ENCODE measurements at regions not wholly inside any gene's neighbourhood (a gene's known extent, or its start where the extent isn't known, plus 50 kb on each side); places are given as distances from the start of the nearest gene placed in this dataset.

- TF ChIP-seq TAF1 (IDR thresholded peaks at IDR 0.05; ENCODE audit: borderline replicate concordance, low read depth, low read length), result no peak
- no peak for TF ChIP-seq POLR2A (IDR thresholded peaks at IDR 0.05; ENCODE audit: low read depth, low read length)
These were observed 844.4 kb downstream of the ARAP2 start for GRCh38 chr4:35399912-35400311.
